Pancreas (tissue), 10 donors: ENCODE measurements at regions not wholly inside any gene's neighbourhood (a gene's known extent, or its start where the extent isn't known, plus 50 kb on each side); places are given as distances from the start of the nearest gene placed in this dataset.

Source experiments
- ATAC-seq, 4 donors: fragments of 200-7000 bp; cut with Tn5 transposase; one replicate each; pipeline versions ENCODE4 v1.8.0 to v1.9.1; 2020; ENCODE audit warnings: mild to moderate bottlenecking in 4 of 4, moderate library complexity in 4 of 4
- DNase-seq, 6 donors: peaks; one replicate each; pipeline ENCODE4 v3.0.0-alpha.2; 2020
- FAIRE-seq: peaks from 2 replicates; lab custom pipeline; 2012; peaks lifted over from hg19 to GRCh38; lab: Jason Lieb, UNC
- H3K27ac ChIP-seq, 4 donors: fragments of 200-600 bp; sonication (generic); 1 replicate in 3 of 4; 2 replicates in 1 of 4; pipeline versions ENCODE4 v1.5.0 to v1.8.0; 2020
- H3K27me3 ChIP-seq, 4 donors: fragments of 200-600 bp; one replicate each; pipeline ENCODE4 v1.8.0; 2021
- H3K36me3 ChIP-seq, 3 donors: fragments of 200-600 bp; sonication (generic) in 1 of 3; one replicate each; pipeline versions ENCODE4 v1.5.0 to v1.8.0; 2020 to 2021
- H3K4me1 ChIP-seq, 3 donors: fragments of 200-600 bp; one replicate each; pipeline ENCODE4 v1.8.0; 2021
- H3K4me3 ChIP-seq, 4 donors: fragments of 200-600 bp; sonication (generic) in 2 of 4; one replicate each; pipeline versions ENCODE4 v1.5.0 to v1.8.0; 2020 to 2021
- H3K9me3 ChIP-seq, 4 donors: fragments of 200-600 bp; one replicate each; pipeline ENCODE4 v1.8.0; 2021
- WGBS, 2 donors: extraction: QIAGEN DNeasy Blood & Tissue Kit; methylation state at CpG; one replicate each; pipeline ENCODE4 v1.1.7; 2013; 5-methylcytosine and 5-hydroxymethylcytosine counted together
- intact Hi-C, 3 donors: fragments of 100-400 bp; cut with DNase I; formaldehyde crosslinking; loops; one replicate each; pipeline versions ENCODE4 v1.11.1 to v1.14.2; 2022
- TF ChIP-seq, protein P1 (sequence below), 4 donors: fragments of 200-600 bp; sonication (generic) in 3 of 4; IDR thresholded peaks; one replicate each; pipeline versions ENCODE4 v1.5.0 to v1.8.0; 2021; ENCODE audit warnings: antibody characterized with exemption in 4 of 4
- donor health status: healthy with polysubstance abuse.
- donor health status: DM: no; HTN: no; CAD: no; lungs with moderate emphysema.
- donor health status: DM: no; HTN: no; CAD: no.
- donor health status: control.
- donor health status: control.
- donor health status: Bipolar disorder and iron deficiency.
- donor health status: DM: yes; HTN: yes; CAD: no.
- donor health status: DM: no; HTN: no; CAD: no.
- donor health status: DM: no; HTN: no; CAD: no.
- donor health status: DM: yes; HTN: yes; CAD: no.

DNA sequence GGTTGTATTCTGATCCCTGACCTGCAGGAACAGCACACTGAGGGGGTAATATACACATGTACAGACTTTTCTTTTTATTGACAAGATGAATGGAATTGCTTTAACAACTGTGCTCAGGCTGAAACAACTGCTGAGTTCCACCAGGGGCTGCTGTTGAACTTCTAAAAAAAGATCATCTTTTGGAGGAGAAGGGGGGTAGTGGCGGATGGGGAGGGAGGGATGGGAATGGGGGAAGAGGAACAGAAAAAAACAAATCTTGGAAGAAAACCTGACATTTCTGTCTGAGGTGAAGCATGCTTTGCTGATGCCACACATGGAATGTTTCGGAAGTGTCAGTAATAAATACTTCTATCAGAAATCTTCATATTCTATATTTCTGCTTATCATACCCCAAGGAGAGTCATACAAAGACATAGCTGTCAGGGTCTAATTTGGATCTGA lies 75.0 kb downstream of the RWDD3 start:
- intact Hi-C loops, result no loop called here
- Histone ChIP-seq H3K4me3 (no peak overlapping the region), H3K27me3 (no peaks in the 10 kb centered on the region), H3K4me1 (no peaks in the 10 kb centered on the region), H3K36me3 (no peaks in the 10 kb centered on the region), H3K9me3 (no peaks in the 10 kb centered on the region), H3K27ac (no peak overlapping the region)
- WGBS, 2 donors, result 25 to 37% methylated on average over 2 of the region's 2 CpGs
- TF ChIP-seq, protein P1, sequence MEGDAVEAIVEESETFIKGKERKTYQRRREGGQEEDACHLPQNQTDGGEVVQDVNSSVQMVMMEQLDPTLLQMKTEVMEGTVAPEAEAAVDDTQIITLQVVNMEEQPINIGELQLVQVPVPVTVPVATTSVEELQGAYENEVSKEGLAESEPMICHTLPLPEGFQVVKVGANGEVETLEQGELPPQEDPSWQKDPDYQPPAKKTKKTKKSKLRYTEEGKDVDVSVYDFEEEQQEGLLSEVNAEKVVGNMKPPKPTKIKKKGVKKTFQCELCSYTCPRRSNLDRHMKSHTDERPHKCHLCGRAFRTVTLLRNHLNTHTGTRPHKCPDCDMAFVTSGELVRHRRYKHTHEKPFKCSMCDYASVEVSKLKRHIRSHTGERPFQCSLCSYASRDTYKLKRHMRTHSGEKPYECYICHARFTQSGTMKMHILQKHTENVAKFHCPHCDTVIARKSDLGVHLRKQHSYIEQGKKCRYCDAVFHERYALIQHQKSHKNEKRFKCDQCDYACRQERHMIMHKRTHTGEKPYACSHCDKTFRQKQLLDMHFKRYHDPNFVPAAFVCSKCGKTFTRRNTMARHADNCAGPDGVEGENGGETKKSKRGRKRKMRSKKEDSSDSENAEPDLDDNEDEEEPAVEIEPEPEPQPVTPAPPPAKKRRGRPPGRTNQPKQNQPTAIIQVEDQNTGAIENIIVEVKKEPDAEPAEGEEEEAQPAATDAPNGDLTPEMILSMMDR (IDR thresholded peaks at IDR 0.05), result peak in 2 of 4 donors; percentile 33 to 46
- DNase-seq, result peak in 1 of 6 donors; percentile 15
- peak in 3 of 4 donors; percentile 58 to 80 (median 67) for ATAC-seq
- no peak for FAIRE-seq

DNA sequence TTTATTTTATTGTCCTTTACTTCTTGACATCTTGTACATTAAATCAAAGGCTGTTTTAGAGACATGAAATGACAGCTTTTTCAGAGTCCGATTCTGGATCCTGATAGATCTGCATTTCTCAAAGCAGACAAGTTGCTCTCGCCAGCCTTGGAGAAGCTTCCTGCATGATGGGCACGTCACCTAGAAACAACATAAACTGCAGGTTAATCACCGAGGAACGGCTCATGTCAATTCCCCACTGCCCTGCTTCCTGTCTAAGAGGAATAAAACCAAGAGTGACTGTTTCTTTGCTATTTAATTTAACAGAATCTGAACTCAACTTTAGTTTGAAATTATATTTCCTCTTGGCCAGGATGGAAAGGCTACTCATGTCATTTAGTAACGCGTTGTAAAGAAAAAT lies 77.0 kb downstream of the RWDD3 start:
- Histone ChIP-seq H3K27ac (no peak overlapping the region), H3K27me3 (no peaks in the 10 kb centered on the region), H3K9me3 (no peaks in the 10 kb centered on the region), H3K4me3 (no peak overlapping the region), H3K4me1 (no peaks in the 10 kb centered on the region), H3K36me3 (no peaks in the 10 kb centered on the region)
- 24 to 33% methylated on average over 7 of the region's 7 CpGs for WGBS, 2 donors
- intact Hi-C loops, result no loop called here
- DNase-seq, result no peak
- no peak for FAIRE-seq
- no peak for ATAC-seq
- TF ChIP-seq, protein P1 (IDR thresholded peaks at IDR 0.05), result no peak

DNA sequence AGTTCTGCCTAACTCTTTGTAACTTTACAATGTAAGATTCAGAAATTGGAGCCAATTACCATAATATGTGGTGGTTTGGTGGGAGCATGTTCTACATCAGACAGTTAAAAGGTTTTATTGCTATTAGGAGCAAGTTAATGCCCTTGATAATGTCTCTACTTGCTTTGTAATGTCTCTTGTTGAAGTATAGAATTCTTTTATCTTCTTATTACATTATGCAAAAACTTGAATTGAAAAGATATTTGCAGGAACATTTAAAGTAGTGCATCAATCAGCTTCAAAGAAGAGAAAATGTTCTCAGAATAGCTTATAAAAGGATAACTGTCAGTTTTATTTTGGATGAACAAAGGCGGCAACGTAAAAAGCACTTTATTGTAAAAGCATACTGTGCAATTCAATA lies 77.8 kb downstream of the RWDD3 start:
- TF ChIP-seq, protein P1 (IDR thresholded peaks at IDR 0.05), result no peak
- ATAC-seq (no peak), FAIRE-seq (no peak), DNase-seq (no peak)
- intact Hi-C loops, result no loop called here
- Histone ChIP-seq H3K4me1 (no peaks in the 10 kb centered on the region), H3K9me3 (no peaks in the 10 kb centered on the region), H3K27me3 (no peaks in the 10 kb centered on the region), H3K27ac (no peak overlapping the region), H3K36me3 (no peaks in the 10 kb centered on the region), H3K4me3 (no peak overlapping the region)
- 80 to 93% methylated on average over 2 of the region's 2 CpGs for WGBS, 2 donors

DNA sequence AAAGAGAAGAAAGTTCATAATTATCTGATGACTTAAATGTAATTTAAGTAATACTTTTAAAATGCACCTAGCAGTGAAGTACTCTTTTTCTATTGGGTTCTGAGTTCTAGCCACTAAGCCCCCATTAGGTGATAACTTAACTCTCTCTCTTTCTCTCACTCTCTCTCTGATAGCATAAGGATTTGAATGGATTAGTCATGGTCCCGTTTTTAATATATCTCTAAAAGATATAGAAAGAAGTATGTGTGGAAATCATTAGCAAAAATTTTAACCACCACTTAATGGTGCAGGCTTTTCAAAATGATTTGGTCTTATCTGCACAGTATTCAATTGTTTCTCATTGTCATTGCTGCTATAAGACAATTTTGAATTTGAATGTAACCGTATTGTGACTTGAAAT lies 78.2 kb downstream of the RWDD3 start:
- intact Hi-C loops, result no loop called here
- Histone ChIP-seq H3K36me3 (no peaks in the 10 kb centered on the region), H3K4me3 (no peak overlapping the region), H3K27ac (no peak overlapping the region), H3K9me3 (no peaks in the 10 kb centered on the region), H3K27me3 (no peaks in the 10 kb centered on the region), H3K4me1 (no peaks in the 10 kb centered on the region)
- ATAC-seq (no peak), DNase-seq (no peak), FAIRE-seq (no peak)
- TF ChIP-seq, protein P1 (IDR thresholded peaks at IDR 0.05), result no peak
- 41 to 48% methylated on average over 2 of the region's 2 CpGs for WGBS, 2 donors

DNA sequence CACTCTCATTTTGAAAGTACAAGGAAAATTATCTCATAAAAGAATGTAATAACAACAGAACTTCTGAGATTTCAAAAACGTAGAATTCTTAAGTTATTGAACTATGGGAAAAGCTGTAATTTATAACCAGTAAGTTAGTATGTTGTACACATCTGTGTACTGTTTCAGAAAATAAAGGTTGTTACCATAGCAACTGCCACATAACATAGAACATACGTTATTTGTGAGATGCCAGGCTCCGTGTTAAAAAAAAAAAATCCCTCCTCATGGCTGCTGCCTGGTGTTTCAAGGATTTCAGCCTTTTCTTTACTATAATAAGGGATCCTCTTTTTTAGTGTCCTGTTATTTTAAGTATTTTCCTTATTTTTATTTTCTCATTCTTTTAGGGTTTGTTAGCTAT lies 79.5 kb downstream of the RWDD3 start:
- Histone ChIP-seq H3K36me3 (no peaks in the 10 kb centered on the region), H3K4me1 (no peaks in the 10 kb centered on the region), H3K27ac (no peak overlapping the region), H3K9me3 (no peaks in the 10 kb centered on the region), H3K4me3 (no peak overlapping the region), H3K27me3 (no peaks in the 10 kb centered on the region)
- DNase-seq, result no peak
- FAIRE-seq, result no peak
- WGBS, 2 donors, result 52 to 55% methylated on average over 3 of the region's 3 CpGs
- intact Hi-C loops, result no loop called here
- TF ChIP-seq, protein P1 (IDR thresholded peaks at IDR 0.05), result no peak
- ATAC-seq, result no peak
